B cell (primary cell): ENCODE measurements at regions not wholly inside any gene's neighbourhood (a gene's known extent, or its start where the extent isn't known, plus 50 kb on each side); places are given as distances from the start of the nearest gene placed in this dataset.
A peak's percentile ranks its signal among the peaks of the same experiment; 100 is the strongest.

Source experiments
- ATAC-seq: fragments of 200-7000 bp; cut with Tn5 transposase; one replicate; pipeline ENCODE4 v1.10.0; 2021; ENCODE audit warnings: low read depth, mild to moderate bottlenecking, moderate number of reproducible peaks, moderate library complexity
- CTCF ChIA-PET: fragments of 350-600 bp; sonication (Branson Sonifier 250); formaldehyde crosslinking; loops from one replicate; lab custom pipeline; 2021; ENCODE audit warnings: antibody characterized with exemption, inconsistent platforms; lab: Charles Lee
- POLR2A ChIA-PET: fragments of 350-600 bp; sonication (Branson Sonifier 250); formaldehyde crosslinking; loops from one replicate; lab custom pipeline; 2021; ENCODE audit warnings: antibody characterized with exemption; lab: Charles Lee
- DNase-seq: peaks from one replicate; pipeline ENCODE4 v3.0.0; 2013
- H2AFZ ChIP-seq: 2 replicates; pipeline ENCODE4 v1.6.1; 2012; ENCODE audit warnings: mild to moderate bottlenecking, low read depth, low read length; ENCODE audit not compliant: insufficient read depth, poor library complexity, severe bottlenecking
- H3K27ac ChIP-seq, 2 donors: 1 replicate in 1 of 2; 2 replicates in 1 of 2; pipeline ENCODE4 v1.5.1; 2012 to 2013; ENCODE audit warnings: low read length in 2 of 2, mild to moderate bottlenecking in 2 of 2, moderate library complexity in 1 of 2
- H3K27me3 ChIP-seq, 4 experiments: fragments of 200-600 bp in 1 of 4; sonication (generic) in 1 of 4; replicated peaks in 1 of 4; 1 replicate in 2 of 4; 2 replicates in 2 of 4; pipeline versions ENCODE4 v1.6.1 to v1.7.0; 2013 to 2016; ENCODE audit warnings: low read length in 3 of 4, mild to moderate bottlenecking in 2 of 4, mixed read lengths in 1 of 4, moderate library complexity in 1 of 4; ENCODE audit not compliant: insufficient read depth in 4 of 4, control insufficient read depth in 3 of 4; ENCODE audit errors: control extremely low read depth in 1 of 4
- H3K36me3 ChIP-seq, 2 experiments: replicated peaks in 1 of 2; 1 replicate in 1 of 2; 2 replicates in 1 of 2; pipeline versions ENCODE4 v1.6.1 to v1.7.1; 2013; ENCODE audit warnings: low read length in 1 of 2; ENCODE audit not compliant: insufficient read depth in 2 of 2, control insufficient read depth in 1 of 2; ENCODE audit errors: control extremely low read depth in 1 of 2, extremely low read depth in 1 of 2
- H3K4me1 ChIP-seq, 2 donors: fragments of 200-600 bp in 1 of 2; sonication (generic) in 1 of 2; 1 replicate in 1 of 2; 2 replicates in 1 of 2; pipeline versions ENCODE4 v1.5.1 to v1.6.1; 2013 to 2017; ENCODE audit warnings: low read length in 2 of 2; ENCODE audit not compliant: control insufficient read depth in 2 of 2, insufficient read depth in 2 of 2
- H3K4me2 ChIP-seq: replicated peaks from 2 replicates; pipeline ENCODE3; 2012; ENCODE audit warnings: mild to moderate bottlenecking, low read depth, low read length; ENCODE audit not compliant: poor library complexity, severe bottlenecking
- H3K4me3 ChIP-seq, 5 experiments: fragments of 200-600 bp in 1 of 5; sonication (generic) in 1 of 5; 1 replicate in 3 of 5; 2 replicates in 2 of 5; pipeline versions ENCODE4 v1.5.1 to v1.7.0; 2011 to 2016; ENCODE audit warnings: low read length in 4 of 5, mild to moderate bottlenecking in 4 of 5, low read depth in 2 of 5, control low read depth in 1 of 5, moderate library complexity in 1 of 5; ENCODE audit not compliant: insufficient read depth in 1 of 5; ENCODE audit errors: control extremely low read depth in 1 of 5, extremely low read depth in 1 of 5
- H3K79me2 ChIP-seq: fragments of 200-600 bp; sonication (generic); one replicate; pipeline ENCODE4 v1.6.0; 2016; ENCODE audit warnings: low read length; ENCODE audit not compliant: control insufficient read depth, insufficient read depth
- H3K9ac ChIP-seq: fragments of 200-600 bp; sonication (generic); 2 replicates; pipeline ENCODE4 v1.6.1; 2017; ENCODE audit warnings: mild to moderate bottlenecking, low read length, moderate library complexity
- H3K9me3 ChIP-seq, 3 donors: one replicate each; pipeline versions ENCODE4 v1.6.1 to v1.7.1; 2013; ENCODE audit warnings: low read length in 2 of 3; ENCODE audit not compliant: control insufficient read depth in 2 of 3, insufficient read depth in 1 of 3; ENCODE audit errors: control extremely low read depth in 1 of 3
- H4K20me1 ChIP-seq: 2 replicates; pipeline ENCODE4 v1.6.0; 2012; ENCODE audit warnings: mild to moderate bottlenecking, low read length; ENCODE audit not compliant: insufficient read depth, control insufficient read depth, poor library complexity, severe bottlenecking
- H3K27ac Mint-ChIP-seq: one replicate; pipeline ENCODE4 v1.8.0; 2021; ENCODE audit warnings: mixed read lengths
- H3K27me3 Mint-ChIP-seq: one replicate; pipeline ENCODE4 v1.8.0; 2021; ENCODE audit warnings: mixed read lengths
- H3K4me1 Mint-ChIP-seq: one replicate; pipeline ENCODE4 v1.8.0; 2021; ENCODE audit warnings: mixed read lengths
- H3K4me3 Mint-ChIP-seq: one replicate; pipeline ENCODE4 v1.8.0; 2021; ENCODE audit warnings: mixed read lengths
- H3K9me3 Mint-ChIP-seq: one replicate; pipeline ENCODE4 v1.8.0; 2022; ENCODE audit warnings: mixed read lengths; ENCODE audit not compliant: insufficient read depth
- EZH2 ChIP-seq: IDR thresholded peaks from 2 replicates; pipeline ENCODE4 v1.6.1; 2012; ENCODE audit warnings: borderline replicate concordance, low read depth, mild to moderate bottlenecking, moderate library complexity, low read length; ENCODE audit not compliant: insufficient read depth, poor library complexity, severe bottlenecking
- WGBS: methylation state at CpG from one replicate; pipeline ENCODE4 v1.1.5; 2013; ENCODE audit warnings: missing lambda C conversion rate; ENCODE audit not compliant: insufficient coverage; 5-methylcytosine and 5-hydroxymethylcytosine counted together
- intact Hi-C: fragments of 100-400 bp; cut with micrococcal nuclease; formaldehyde crosslinking; loops from one replicate; pipeline ENCODE4 v1.10.0; 2022
- TF ChIP-seq, protein P1 (sequence below): fragments of 200-600 bp; IDR thresholded peaks from one replicate; pipeline ENCODE4 v1.8.0; 2022; ENCODE audit warnings: antibody characterized with exemption, mild to moderate bottlenecking

DNA sequence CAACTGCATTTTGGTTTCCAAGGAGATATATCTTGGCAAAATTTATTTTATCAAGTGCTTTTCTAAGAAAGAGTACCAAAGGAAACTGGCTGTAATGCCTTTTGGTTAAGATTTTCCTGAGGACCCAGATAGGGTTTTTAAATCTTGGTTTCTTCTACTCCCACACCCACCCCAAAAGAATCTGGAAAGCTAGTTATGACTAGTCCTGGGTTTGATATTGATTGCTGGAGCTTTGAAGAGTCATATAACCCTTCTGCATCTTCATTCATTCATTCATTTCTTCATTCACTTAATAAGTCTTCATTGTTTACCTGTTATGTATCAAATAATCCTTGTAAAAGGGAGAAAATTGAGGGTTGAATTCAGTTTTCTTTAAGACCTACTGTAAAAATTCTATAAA, 425.2 kb downstream of the PCNX1 start:
- Histone ChIP-seq H3K79me2 (peaks cover 100% of the 10 kb centered on the region), H3K36me3 (peaks cover 2 to 6% of the 10 kb centered on the region in 2 experiments), H3K4me3 (no peak overlapping the region), H4K20me1 (peaks cover 66% of the 10 kb centered on the region), H3K4me2 (no peak overlapping the region), H3K9me3 (no peaks in the 10 kb centered on the region), H3K4me1 (peaks cover 24 to 41% of the 10 kb centered on the region in 2 donors), H3K27me3 (no peaks in the 10 kb centered on the region), H3K9ac (no peak overlapping the region), H3K27ac (no peak overlapping the region), H2AFZ (no peak overlapping the region)
- Mint-ChIP-seq H3K4me1 (peaks cover 81% of the 10 kb centered on the region), H3K4me3 (no peak overlapping the region), H3K27me3 (no peaks in the 10 kb centered on the region), H3K9me3 (peaks cover 3% of the 10 kb centered on the region), H3K27ac (no peak overlapping the region)
- CTCF ChIA-PET = interaction anchor here (1.9 kb wide), 1 partner anchor 72 kb away, joined by 6 read pairs; no protein-coding TSS in a partner anchor
- ATAC-seq (no peak), DNase-seq (no peak)
- POLR2A ChIA-PET = no interaction called here
- TF ChIP-seq EZH2 = no peak
- TF ChIP-seq, protein P1, sequence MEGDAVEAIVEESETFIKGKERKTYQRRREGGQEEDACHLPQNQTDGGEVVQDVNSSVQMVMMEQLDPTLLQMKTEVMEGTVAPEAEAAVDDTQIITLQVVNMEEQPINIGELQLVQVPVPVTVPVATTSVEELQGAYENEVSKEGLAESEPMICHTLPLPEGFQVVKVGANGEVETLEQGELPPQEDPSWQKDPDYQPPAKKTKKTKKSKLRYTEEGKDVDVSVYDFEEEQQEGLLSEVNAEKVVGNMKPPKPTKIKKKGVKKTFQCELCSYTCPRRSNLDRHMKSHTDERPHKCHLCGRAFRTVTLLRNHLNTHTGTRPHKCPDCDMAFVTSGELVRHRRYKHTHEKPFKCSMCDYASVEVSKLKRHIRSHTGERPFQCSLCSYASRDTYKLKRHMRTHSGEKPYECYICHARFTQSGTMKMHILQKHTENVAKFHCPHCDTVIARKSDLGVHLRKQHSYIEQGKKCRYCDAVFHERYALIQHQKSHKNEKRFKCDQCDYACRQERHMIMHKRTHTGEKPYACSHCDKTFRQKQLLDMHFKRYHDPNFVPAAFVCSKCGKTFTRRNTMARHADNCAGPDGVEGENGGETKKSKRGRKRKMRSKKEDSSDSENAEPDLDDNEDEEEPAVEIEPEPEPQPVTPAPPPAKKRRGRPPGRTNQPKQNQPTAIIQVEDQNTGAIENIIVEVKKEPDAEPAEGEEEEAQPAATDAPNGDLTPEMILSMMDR = no peak
- intact Hi-C loops = no loop called here

DNA sequence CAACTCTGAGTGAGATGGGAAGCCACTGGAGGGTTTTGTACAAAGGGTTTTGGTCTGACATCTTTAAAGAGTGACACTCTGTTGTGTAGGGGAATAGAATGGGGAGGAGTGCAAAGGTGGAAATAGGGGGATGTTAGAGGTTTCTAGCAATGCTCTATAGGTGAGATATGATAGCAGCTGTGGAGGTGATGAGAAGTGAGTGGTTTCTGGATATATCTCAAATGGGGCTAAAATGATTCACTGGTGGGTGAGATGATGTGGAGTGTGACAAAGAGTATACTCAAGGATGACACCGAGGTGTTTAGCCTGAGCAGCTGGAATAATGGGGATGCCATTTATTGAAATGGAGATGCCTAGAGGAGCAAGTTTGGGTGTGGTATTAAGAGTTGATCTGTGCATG, 426.4 kb downstream of the PCNX1 start:
- H3K4me3 ChIP-seq = no peak overlapping the region
- no peak overlapping the region for H2AFZ ChIP-seq
- Mint-ChIP-seq H3K4me3 (peak overlapping the region; percentile 1), H3K27ac (no peak overlapping the region), H3K9me3 (peaks cover 3% of the 10 kb centered on the region), H3K27me3 (no peaks in the 10 kb centered on the region), H3K4me1 (peaks cover 77% of the 10 kb centered on the region)
- H3K79me2 ChIP-seq = peaks cover 99% of the 10 kb centered on the region
- no peaks in the 10 kb centered on the region for H3K9me3 ChIP-seq
- no peak overlapping the region for H3K27ac ChIP-seq
- 79% methylated on average over 1 of the region's 1 CpG for WGBS
- POLR2A ChIA-PET = no interaction called here
- TF ChIP-seq, protein P1 = no peak
- no peak for TF ChIP-seq EZH2
- peaks cover 11 to 33% of the 10 kb centered on the region in 2 donors for H3K4me1 ChIP-seq
- CTCF ChIA-PET = interaction anchor here (1.9 kb wide), 1 partner anchor 70 kb away, joined by 6 read pairs; no protein-coding TSS in a partner anchor
- peaks cover 2 to 12% of the 10 kb centered on the region in 2 experiments for H3K36me3 ChIP-seq
- DNase-seq (no peak), ATAC-seq (no peak)
- intact Hi-C loops = no loop called here
- no peaks in the 10 kb centered on the region for H3K27me3 ChIP-seq
- H3K9ac ChIP-seq = no peak overlapping the region
- peaks cover 61% of the 10 kb centered on the region for H4K20me1 ChIP-seq
- no peak overlapping the region for H3K4me2 ChIP-seq
